AG04449 (cell line): ENCODE measurements at regions not wholly inside any gene's neighbourhood (a gene's known extent, or its start where the extent isn't known, plus 50 kb on each side); places are given as distances from the start of the nearest gene placed in this dataset.

ENCODE experiments used
- CTCF ChIA-PET: fragments of 350-600 bp; formaldehyde crosslinking; extraction: SDS; loops from one replicate; lab custom pipeline; 2021; ENCODE audit warnings: antibody characterized with exemption; lab: Yijun Ruan, JAX
- POLR2A ChIA-PET: fragments of 400-600, 350-600 bp; formaldehyde crosslinking; extraction: SDS; loops from one replicate; lab custom pipeline; 2020; ENCODE audit warnings: antibody characterized with exemption, inconsistent platforms; lab: Yijun Ruan, JAX
- DNase-seq: peaks from one replicate; pipeline ENCODE4 v3.0.0-alpha.2; 2010; ENCODE audit warnings: low read depth, low spot score
- H3K4me3 ChIP-seq: 2 replicates; pipeline ENCODE4 v1.5.1; 2011; ENCODE audit warnings: low read depth, mild to moderate bottlenecking, control low read depth, low read length
- TF ChIP-seq, protein P1 (sequence below): IDR thresholded peaks from one replicate; pipeline ENCODE4 v1.5.1; 2011; ENCODE audit warnings: mild to moderate bottlenecking, moderate library complexity, low read length, control low read depth, inconsistent platforms; ENCODE audit not compliant: insufficient read depth; ENCODE audit errors: missing control alignments

DNA sequence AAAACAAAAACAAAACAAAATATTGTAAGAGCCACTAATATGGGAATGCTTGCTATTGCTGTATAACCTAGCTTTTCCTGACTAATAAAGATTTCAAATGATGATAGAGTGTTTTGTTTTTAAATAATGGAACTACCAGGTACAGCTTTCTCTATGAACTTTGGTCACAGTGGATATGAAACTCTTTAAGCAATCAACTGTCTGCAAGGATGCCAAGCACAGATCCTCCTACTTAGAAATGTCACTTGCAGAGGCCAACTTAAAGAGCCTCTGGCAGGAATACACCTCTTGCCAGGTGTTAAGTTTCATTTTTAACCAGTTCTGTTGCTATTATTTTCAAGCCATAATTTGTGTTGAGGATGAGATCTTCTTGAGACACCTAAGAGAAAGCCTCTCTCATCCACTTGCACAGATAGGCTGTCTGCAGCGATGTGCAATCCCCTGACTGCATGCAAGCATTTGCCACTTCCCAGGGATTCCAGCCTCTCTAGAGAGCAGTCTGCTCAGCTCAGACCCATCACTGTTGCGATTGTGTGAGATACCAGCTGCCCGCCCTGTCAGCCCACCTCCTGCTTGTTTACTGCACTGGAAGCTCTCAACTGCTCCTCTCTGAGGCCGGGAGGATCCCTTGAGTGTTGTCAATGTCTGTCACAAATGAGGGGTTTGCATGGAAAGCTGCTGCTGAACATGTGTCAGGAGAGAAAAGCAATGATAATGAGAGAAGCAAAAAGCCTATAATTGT lies 86.1 kb upstream of the SCG2 start:
- no peak overlapping the region for H3K4me3 ChIP-seq
- TF ChIP-seq, protein P1, sequence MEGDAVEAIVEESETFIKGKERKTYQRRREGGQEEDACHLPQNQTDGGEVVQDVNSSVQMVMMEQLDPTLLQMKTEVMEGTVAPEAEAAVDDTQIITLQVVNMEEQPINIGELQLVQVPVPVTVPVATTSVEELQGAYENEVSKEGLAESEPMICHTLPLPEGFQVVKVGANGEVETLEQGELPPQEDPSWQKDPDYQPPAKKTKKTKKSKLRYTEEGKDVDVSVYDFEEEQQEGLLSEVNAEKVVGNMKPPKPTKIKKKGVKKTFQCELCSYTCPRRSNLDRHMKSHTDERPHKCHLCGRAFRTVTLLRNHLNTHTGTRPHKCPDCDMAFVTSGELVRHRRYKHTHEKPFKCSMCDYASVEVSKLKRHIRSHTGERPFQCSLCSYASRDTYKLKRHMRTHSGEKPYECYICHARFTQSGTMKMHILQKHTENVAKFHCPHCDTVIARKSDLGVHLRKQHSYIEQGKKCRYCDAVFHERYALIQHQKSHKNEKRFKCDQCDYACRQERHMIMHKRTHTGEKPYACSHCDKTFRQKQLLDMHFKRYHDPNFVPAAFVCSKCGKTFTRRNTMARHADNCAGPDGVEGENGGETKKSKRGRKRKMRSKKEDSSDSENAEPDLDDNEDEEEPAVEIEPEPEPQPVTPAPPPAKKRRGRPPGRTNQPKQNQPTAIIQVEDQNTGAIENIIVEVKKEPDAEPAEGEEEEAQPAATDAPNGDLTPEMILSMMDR: no peak
- DNase-seq: no peak
- CTCF ChIA-PET: interaction anchor here (0.9 to 2.7 kb wide), 6 partner anchors 9 to 113 kb away, joined by 3 to 12 read pairs (median 4); no protein-coding TSS in a partner anchor
- POLR2A ChIA-PET: no interaction called here

DNA sequence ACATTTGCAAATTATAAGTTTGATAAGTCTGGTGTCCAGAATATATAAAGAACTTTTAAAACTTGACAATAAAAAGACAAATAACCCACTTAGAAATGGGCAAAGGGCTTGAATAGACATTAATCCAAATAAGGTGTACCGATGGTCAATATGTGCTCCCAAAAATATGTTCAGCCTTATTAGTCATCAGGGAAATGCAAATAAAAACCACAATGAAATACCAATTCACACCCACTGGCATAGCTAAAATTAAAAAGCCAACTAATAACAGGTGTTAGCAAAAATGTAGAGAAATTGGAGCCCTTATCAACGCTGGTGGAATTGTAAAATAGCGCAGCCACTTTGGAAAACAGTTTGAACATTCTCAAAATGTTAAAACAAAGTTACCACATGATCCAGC lies 79.0 kb upstream of the SCG2 start:
- DNase-seq: no peak
- CTCF ChIA-PET: interaction anchor here (1.6 kb wide), 1 partner anchor 116 kb away, joined by 4 read pairs; no protein-coding TSS in a partner anchor
- TF ChIP-seq, protein P1: no peak
- H3K4me3 ChIP-seq: no peak overlapping the region
- POLR2A ChIA-PET: no interaction called here

DNA sequence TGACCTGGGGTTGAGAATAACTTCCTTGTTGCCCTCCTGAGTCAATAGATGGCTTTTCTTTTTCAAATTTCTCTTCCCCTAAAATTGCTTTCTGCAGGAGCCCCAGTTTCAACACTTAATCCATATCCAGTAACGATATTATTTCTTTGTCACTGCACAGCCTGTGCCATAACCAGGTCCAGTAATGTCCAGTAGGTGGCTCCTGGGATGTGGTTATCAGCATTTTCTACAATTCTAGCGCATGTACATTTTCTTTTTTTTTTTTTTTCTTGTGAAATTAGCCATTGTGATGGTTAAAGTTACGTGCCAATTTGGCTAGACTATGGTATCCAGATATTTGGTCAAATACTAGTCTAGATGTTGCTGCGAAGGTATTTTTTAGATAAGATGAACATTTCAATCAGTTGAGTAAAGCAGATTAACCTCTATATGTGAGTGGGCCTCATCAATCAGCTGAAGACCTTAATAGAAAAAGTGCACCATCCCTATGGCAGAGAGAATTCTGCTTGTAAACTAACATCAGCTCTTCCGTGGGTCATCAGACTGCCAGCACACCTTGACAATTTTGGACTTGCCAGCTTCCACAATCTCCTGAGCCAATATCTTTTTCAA lies 72.9 kb upstream of the SCG2 start:
- ChIA-PET POLR2A (no interaction called here), CTCF (interaction anchor here (0.7 to 3.9 kb wide), 11 partner anchors 13 to 703 kb away, joined by 3 to 23 read pairs (median 4); no protein-coding TSS in a partner anchor)
- DNase-seq: no peak
- TF ChIP-seq, protein P1: peak; percentile 57
- H3K4me3 ChIP-seq: no peak overlapping the region

DNA sequence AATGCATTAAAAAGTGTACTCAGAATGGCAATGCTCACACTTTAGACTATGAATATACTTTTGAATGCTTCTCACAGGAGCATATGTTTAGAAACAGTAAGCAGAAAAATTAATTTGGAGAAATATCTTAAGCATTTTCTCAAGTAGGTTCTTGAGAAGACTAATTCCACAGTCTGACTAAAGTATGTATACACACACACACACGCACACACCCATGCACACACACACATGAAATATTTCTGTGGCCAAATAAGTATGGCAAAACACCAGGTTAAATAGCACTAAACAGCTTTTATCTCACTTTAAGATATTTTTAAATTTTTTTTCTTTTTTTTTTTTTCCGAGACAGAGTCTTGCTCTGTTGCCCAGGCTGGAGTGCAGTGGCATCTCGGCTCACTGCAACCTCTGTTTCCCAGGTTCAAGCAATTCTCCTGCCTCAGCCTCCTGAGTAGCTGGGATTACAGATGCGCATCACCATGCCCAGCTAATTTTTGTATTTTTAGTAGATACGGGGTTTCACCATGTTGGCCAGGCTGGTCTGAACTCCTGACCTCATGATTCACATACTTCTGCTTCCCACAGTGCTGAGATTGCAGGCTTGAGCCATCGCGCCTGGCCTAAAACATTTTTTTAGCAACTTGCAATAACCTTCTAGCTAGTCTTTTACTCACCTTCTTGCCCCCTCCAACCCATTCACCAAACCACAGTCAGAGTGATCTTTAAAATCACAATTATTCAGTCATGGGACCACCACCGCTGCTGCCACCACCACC lies 67.5 kb upstream of the SCG2 start:
- ChIA-PET CTCF (interaction anchor here (1.3 to 1.4 kb wide), 2 partner anchors 22 to 57 kb away, joined by 3 to 4 read pairs; no protein-coding TSS in a partner anchor), POLR2A (no interaction called here)
- no peak overlapping the region for H3K4me3 ChIP-seq
- TF ChIP-seq, protein P1: no peak
- peak; percentile 49 for DNase-seq

DNA sequence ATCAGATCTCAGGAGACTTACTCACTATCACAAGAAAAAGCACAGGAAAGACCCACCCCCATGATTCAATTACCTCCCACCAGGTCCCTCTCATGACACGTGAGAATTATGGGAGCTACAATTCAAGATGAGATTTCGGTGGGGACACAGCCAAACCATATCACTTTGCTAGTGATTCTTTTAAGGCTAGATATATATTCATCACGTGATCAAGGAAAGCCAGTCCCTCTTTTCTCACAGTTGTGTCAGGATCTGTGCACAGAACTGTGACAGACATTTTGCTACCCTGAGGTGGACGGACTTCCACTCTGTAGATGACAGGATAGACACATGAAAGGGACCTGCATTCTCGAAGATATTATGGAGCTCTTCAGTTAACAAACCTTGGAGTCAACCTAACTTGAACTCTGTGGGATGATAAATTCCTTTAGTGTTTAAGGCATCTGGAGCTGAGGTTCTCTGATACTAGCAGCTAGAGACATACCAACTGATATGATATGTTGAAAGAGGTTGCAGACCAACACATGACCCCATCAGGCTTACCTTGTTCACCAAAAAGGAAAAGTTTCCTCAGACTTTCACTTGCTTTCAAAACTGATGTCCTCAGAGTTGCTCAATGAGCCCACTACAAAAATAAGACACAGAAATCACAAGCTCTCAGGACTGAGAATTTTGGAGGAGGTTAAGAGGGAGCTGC lies 66.3 kb upstream of the SCG2 start:
- DNase-seq: no peak
- TF ChIP-seq, protein P1: no peak
- CTCF ChIA-PET: interaction anchor here (0.7 to 1.4 kb wide), 5 partner anchors 10 to 130 kb away, joined by 3 to 6 read pairs (median 4); no protein-coding TSS in a partner anchor
- POLR2A ChIA-PET: no interaction called here
- no peak overlapping the region for H3K4me3 ChIP-seq
